Body of pancreas (tissue), 4 donors: ENCODE measurements at regions not wholly inside any gene's neighbourhood (a gene's known extent, or its start where the extent isn't known, plus 50 kb on each side); places are given as distances from the start of the nearest gene placed in this dataset.

ENCODE experiments used
- ATAC-seq: fragments of 150-250 bp; one replicate; pipeline ENCODE4 v1.9.1; 2016
- DNase-seq, 4 donors: peaks; one replicate each; pipeline ENCODE4 v3.0.0-alpha.2; 2019
- H3K27ac ChIP-seq, 4 donors: fragments of 200-600 bp; sonication (generic); 1 replicate in 3 of 4; 2 replicates in 1 of 4; pipeline versions ENCODE4 v1.5.1 to v1.6.1; 2016 to 2019; ENCODE audit warnings: mild to moderate bottlenecking in 1 of 4, mixed read lengths in 1 of 4, moderate library complexity in 1 of 4
- H3K27me3 ChIP-seq, 2 donors: fragments of 200-600 bp; sonication (generic); one replicate each; pipeline ENCODE4 v1.6.0; 2016; ENCODE audit warnings: mild to moderate bottlenecking in 1 of 2
- H3K36me3 ChIP-seq, 2 donors: fragments of 200-600 bp; sonication (generic); replicated peaks in 1 of 2; 2 replicates each; pipeline ENCODE4 v1.5.1; 2016; ENCODE audit warnings: low read depth in 2 of 2; ENCODE audit not compliant: insufficient read depth in 1 of 2
- H3K4me1 ChIP-seq: fragments of 200-600 bp; sonication (generic); one replicate; pipeline ENCODE4 v1.6.0; 2016
- H3K4me3 ChIP-seq, 2 donors: fragments of 200-600 bp; sonication (generic); 1 replicate in 1 of 2; 2 replicates in 1 of 2; pipeline ENCODE4 v1.5.1; 2016 to 2019
- H3K9me3 ChIP-seq, 3 donors: fragments of 200-600 bp; sonication (generic); 1 replicate in 2 of 3; 2 replicates in 1 of 3; pipeline ENCODE4 v1.5.1; 2016
- CTCF ChIP-seq, 7 experiments: fragments of 450-650 bp in 4 of 7; fragments of 200-600 bp in 3 of 7; sonication (generic) in 3 of 7; IDR thresholded peaks; one replicate each; pipeline ENCODE4 v1.5.1; 2016 to 2019; ENCODE audit warnings: antibody characterized with exemption in 7 of 7
- POLR2A ChIP-seq, 3 donors: fragments of 450-650 bp; IDR thresholded peaks; one replicate each; pipeline ENCODE4 v1.6.1; 2016; ENCODE audit warnings: antibody characterized with exemption in 3 of 3, mild to moderate bottlenecking in 2 of 3
- WGBS, 2 donors: methylation state at CpG; one replicate each; pipeline ENCODE4 v1.1.5; 2017; 5-methylcytosine and 5-hydroxymethylcytosine counted together
- intact Hi-C: fragments of 100-400 bp; cut with DNase I; formaldehyde crosslinking; loops from one replicate; pipeline ENCODE4 v1.15.1; 2023

- Histone ChIP-seq H3K4me1 (no peaks in the 10 kb centered on the region), H3K27ac (no peak overlapping the region), H3K27me3 (no peaks in the 10 kb centered on the region), H3K9me3 (no peaks in the 10 kb centered on the region), H3K36me3 (no peaks in the 10 kb centered on the region), H3K4me3 (no peak overlapping the region)
- TF ChIP-seq POLR2A (IDR thresholded peaks at IDR 0.05) (no peak), CTCF (IDR thresholded peaks at IDR 0.05) (no peak)
- DNase-seq (no peak), ATAC-seq (no peak)
- intact Hi-C loops: no loop called here
- WGBS, 2 donors: 53 to 69% methylated on average over 3 of the region's 3 CpGs
Measured at GRCh38 chr10:78545756-78546155, 512.1 kb downstream of the RPS24 start.

GRCh38 chr10:78547397-78547796, 513.7 kb downstream of the RPS24 start:
- WGBS, 2 donors: 72 to 78% methylated on average over 6 of the region's 6 CpGs
- Histone ChIP-seq H3K9me3 (no peaks in the 10 kb centered on the region), H3K36me3 (no peaks in the 10 kb centered on the region), H3K4me3 (no peak overlapping the region), H3K27ac (no peak overlapping the region), H3K27me3 (no peaks in the 10 kb centered on the region), H3K4me1 (no peaks in the 10 kb centered on the region)
- no peak for DNase-seq
- ATAC-seq: no peak
- intact Hi-C loops: no loop called here
- TF ChIP-seq CTCF (IDR thresholded peaks at IDR 0.05) (no peak), POLR2A (IDR thresholded peaks at IDR 0.05) (no peak)

- TF ChIP-seq POLR2A (IDR thresholded peaks at IDR 0.05) (no peak), CTCF (IDR thresholded peaks at IDR 0.05) (no peak)
- H3K4me3 ChIP-seq: no peak overlapping the region
- H3K36me3 ChIP-seq: no peaks in the 10 kb centered on the region
- no peaks in the 10 kb centered on the region for H3K9me3 ChIP-seq
- H3K27ac ChIP-seq: no peak overlapping the region
- intact Hi-C loops: no loop called here
- DNase-seq (no peak), ATAC-seq (no peak)
- H3K4me1 ChIP-seq: no peaks in the 10 kb centered on the region
- no peaks in the 10 kb centered on the region for H3K27me3 ChIP-seq
Measured at GRCh38 chr10:78547905-78548304, 514.2 kb downstream of the RPS24 start.

GRCh38 chr10:78548369-78548768, 514.7 kb downstream of the RPS24 start:
- Histone ChIP-seq H3K4me1 (no peaks in the 10 kb centered on the region), H3K27ac (no peak overlapping the region)

More at GRCh38 chr10:78548369-78548768, 514.7 kb downstream of the RPS24 start:
- no peak for TF ChIP-seq POLR2A (IDR thresholded peaks at IDR 0.05)
- TF ChIP-seq CTCF (IDR thresholded peaks at IDR 0.05): no peak
- H3K4me3 ChIP-seq: no peak overlapping the region
- intact Hi-C loops: no loop called here
- H3K27me3 ChIP-seq: no peaks in the 10 kb centered on the region
- WGBS, 2 donors: 75 to 93% methylated on average over 3 of the region's 3 CpGs
- no peak for ATAC-seq
- no peak for DNase-seq
- no peaks in the 10 kb centered on the region for H3K9me3 ChIP-seq
- no peaks in the 10 kb centered on the region for H3K36me3 ChIP-seq
